ENCODE measurements at regions not wholly inside any gene's neighbourhood (a gene's known extent, or its start where the extent isn't known, plus 50 kb on each side); places are given as distances from the start of the nearest gene placed in this dataset.

GRCh38 chr14:105864651-105865265, 338.4 kb downstream of the TMEM121 start:
- Histone ChIP-seq H3K27me3 (ENCODE audit: control insufficient read depth in 4 of 4, insufficient read depth in 4 of 4, low read length in 3 of 4) (peaks cover 0 to 4% (median 0%) of the 10 kb centered on the region in 4 donors), H3K27ac (ENCODE audit: low read depth in 1 of 2, low read length in 2 of 2) (no peak overlapping the region), H3K4me3 (ENCODE audit: low read depth in 1 of 3, low read length in 3 of 3) (no peak overlapping the region), H3K9ac (ENCODE audit: low read depth in 1 of 2, low read length in 2 of 2) (no peak overlapping the region), H3K4me1 (ENCODE audit: control insufficient read depth in 4 of 4, insufficient read depth in 4 of 4, low read length in 3 of 4) (no peaks in the 10 kb centered on the region), H3K36me3 (ENCODE audit: control insufficient read depth in 4 of 4, insufficient read depth in 3 of 4, low read depth in 1 of 4, low read length in 3 of 4) (no peaks in the 10 kb centered on the region), H3K9me3 (ENCODE audit: control insufficient read depth in 4 of 4, low read length in 3 of 4) (no peaks in the 10 kb centered on the region)
- WGBS, result 68% methylated on average over 19 of the region's 19 CpGs
- DNase-seq (ENCODE audit: low spot score), result no peak
- TF ChIP-seq, protein P1, sequence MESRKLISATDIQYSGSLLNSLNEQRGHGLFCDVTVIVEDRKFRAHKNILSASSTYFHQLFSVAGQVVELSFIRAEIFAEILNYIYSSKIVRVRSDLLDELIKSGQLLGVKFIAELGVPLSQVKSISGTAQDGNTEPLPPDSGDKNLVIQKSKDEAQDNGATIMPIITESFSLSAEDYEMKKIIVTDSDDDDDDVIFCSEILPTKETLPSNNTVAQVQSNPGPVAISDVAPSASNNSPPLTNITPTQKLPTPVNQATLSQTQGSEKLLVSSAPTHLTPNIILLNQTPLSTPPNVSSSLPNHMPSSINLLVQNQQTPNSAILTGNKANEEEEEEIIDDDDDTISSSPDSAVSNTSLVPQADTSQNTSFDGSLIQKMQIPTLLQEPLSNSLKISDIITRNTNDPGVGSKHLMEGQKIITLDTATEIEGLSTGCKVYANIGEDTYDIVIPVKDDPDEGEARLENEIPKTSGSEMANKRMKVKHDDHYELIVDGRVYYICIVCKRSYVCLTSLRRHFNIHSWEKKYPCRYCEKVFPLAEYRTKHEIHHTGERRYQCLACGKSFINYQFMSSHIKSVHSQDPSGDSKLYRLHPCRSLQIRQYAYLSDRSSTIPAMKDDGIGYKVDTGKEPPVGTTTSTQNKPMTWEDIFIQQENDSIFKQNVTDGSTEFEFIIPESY (IDR thresholded peaks at IDR 0.05), result no peak
- no peak for TF ChIP-seq JUND (IDR thresholded peaks at IDR 0.05)
- no peak for TF ChIP-seq FOXA2 (IDR thresholded peaks at IDR 0.05)
- TF ChIP-seq RAD21 (IDR thresholded peaks at IDR 0.05), result no peak

GRCh38 chr14:105865266-105865903, 339.0 kb downstream of the TMEM121 start:
- DNase-seq (ENCODE audit: low spot score), result no peak
- peaks cover 0 to 4% (median 0%) of the 10 kb centered on the region in 4 donors for H3K27me3 ChIP-seq (ENCODE audit: control insufficient read depth in 4 of 4, insufficient read depth in 4 of 4, low read length in 3 of 4)
- H3K4me1 ChIP-seq (ENCODE audit: control insufficient read depth in 4 of 4, insufficient read depth in 4 of 4, low read length in 3 of 4), result no peaks in the 10 kb centered on the region
- TF ChIP-seq JUND (IDR thresholded peaks at IDR 0.05) (no peak), GABPA (IDR thresholded peaks at IDR 0.05 in 1 of 2, conservative IDR thresholded peaks at IDR 0.05 in 1 of 2) (no peak), RXRA (IDR thresholded peaks at IDR 0.05) (no peak), EGR1 (IDR thresholded peaks at IDR 0.05; ENCODE audit: low read depth in 2 of 2) (no peak), HNF4G (IDR thresholded peaks at IDR 0.05) (no peak), SP1 (IDR thresholded peaks at IDR 0.05) (no peak), YY1 (IDR thresholded peaks at IDR 0.05) (no peak), FOXA2 (IDR thresholded peaks at IDR 0.05) (no peak), RAD21 (IDR thresholded peaks at IDR 0.05) (no peak), NR2F2 (IDR thresholded peaks at IDR 0.05) (no peak), TAF1 (conservative IDR thresholded peaks at IDR 0.05) (no peak), FOXA1 (IDR thresholded peaks at IDR 0.05) (no peak)
- TF ChIP-seq, protein P2, sequence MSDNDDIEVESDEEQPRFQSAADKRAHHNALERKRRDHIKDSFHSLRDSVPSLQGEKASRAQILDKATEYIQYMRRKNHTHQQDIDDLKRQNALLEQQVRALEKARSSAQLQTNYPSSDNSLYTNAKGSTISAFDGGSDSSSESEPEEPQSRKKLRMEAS (IDR thresholded peaks at IDR 0.05), result no peak
- TF ChIP-seq, protein P3, sequence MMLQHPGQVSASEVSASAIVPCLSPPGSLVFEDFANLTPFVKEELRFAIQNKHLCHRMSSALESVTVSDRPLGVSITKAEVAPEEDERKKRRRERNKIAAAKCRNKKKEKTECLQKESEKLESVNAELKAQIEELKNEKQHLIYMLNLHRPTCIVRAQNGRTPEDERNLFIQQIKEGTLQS (IDR thresholded peaks at IDR 0.05), result no peak
- TF ChIP-seq, protein P4, sequence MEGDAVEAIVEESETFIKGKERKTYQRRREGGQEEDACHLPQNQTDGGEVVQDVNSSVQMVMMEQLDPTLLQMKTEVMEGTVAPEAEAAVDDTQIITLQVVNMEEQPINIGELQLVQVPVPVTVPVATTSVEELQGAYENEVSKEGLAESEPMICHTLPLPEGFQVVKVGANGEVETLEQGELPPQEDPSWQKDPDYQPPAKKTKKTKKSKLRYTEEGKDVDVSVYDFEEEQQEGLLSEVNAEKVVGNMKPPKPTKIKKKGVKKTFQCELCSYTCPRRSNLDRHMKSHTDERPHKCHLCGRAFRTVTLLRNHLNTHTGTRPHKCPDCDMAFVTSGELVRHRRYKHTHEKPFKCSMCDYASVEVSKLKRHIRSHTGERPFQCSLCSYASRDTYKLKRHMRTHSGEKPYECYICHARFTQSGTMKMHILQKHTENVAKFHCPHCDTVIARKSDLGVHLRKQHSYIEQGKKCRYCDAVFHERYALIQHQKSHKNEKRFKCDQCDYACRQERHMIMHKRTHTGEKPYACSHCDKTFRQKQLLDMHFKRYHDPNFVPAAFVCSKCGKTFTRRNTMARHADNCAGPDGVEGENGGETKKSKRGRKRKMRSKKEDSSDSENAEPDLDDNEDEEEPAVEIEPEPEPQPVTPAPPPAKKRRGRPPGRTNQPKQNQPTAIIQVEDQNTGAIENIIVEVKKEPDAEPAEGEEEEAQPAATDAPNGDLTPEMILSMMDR (IDR thresholded peaks at IDR 0.05; ENCODE audit: low read depth, low read length, missing input control), result no peak
- TF ChIP-seq, protein P1 (IDR thresholded peaks at IDR 0.05), result no peak
- no peak overlapping the region for H3K9ac ChIP-seq (ENCODE audit: low read depth in 1 of 2, low read length in 2 of 2)
- H3K36me3 ChIP-seq (ENCODE audit: control insufficient read depth in 4 of 4, insufficient read depth in 3 of 4, low read depth in 1 of 4, low read length in 3 of 4), result no peaks in the 10 kb centered on the region
- H3K9me3 ChIP-seq (ENCODE audit: control insufficient read depth in 4 of 4, low read length in 3 of 4), result no peaks in the 10 kb centered on the region
- WGBS, result 66% methylated on average over 15 of the region's 15 CpGs
- H3K4me3 ChIP-seq (ENCODE audit: low read depth in 1 of 3, low read length in 3 of 3), result no peak overlapping the region
- H3K27ac ChIP-seq (ENCODE audit: low read depth in 1 of 2, low read length in 2 of 2), result no peak overlapping the region
